ENCODE measurements at regions not wholly inside any gene's neighbourhood (a gene's known extent, or its start where the extent isn't known, plus 50 kb on each side); places are given as distances from the start of the nearest gene placed in this dataset.

DNA sequence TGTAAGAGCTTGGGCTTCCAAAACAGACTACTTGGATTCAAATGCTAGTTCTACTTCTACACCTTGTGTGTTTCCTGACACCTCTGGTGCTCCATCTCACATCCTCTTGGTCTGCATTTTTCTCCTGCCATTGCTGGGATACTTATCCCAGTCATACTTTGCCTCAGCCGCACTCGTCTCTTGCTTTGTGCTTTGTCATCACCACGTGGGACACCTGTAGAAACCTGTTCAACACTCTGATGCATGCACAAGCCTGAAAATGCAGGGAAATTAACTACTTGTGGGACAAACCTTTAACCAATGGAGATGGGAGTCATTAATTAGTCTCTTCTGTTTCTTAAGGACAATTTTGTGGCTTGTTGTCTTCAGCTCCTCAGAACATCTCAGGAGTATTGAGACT is 94.2 kb upstream of the PHYHIPL start:
- TF ChIP-seq, protein P1, sequence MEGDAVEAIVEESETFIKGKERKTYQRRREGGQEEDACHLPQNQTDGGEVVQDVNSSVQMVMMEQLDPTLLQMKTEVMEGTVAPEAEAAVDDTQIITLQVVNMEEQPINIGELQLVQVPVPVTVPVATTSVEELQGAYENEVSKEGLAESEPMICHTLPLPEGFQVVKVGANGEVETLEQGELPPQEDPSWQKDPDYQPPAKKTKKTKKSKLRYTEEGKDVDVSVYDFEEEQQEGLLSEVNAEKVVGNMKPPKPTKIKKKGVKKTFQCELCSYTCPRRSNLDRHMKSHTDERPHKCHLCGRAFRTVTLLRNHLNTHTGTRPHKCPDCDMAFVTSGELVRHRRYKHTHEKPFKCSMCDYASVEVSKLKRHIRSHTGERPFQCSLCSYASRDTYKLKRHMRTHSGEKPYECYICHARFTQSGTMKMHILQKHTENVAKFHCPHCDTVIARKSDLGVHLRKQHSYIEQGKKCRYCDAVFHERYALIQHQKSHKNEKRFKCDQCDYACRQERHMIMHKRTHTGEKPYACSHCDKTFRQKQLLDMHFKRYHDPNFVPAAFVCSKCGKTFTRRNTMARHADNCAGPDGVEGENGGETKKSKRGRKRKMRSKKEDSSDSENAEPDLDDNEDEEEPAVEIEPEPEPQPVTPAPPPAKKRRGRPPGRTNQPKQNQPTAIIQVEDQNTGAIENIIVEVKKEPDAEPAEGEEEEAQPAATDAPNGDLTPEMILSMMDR (conservative IDR thresholded peaks at IDR 0.05 in 1 of 2, IDR thresholded peaks at IDR 0.05 in 1 of 2; ENCODE audit: extremely low read depth in 1 of 2, insufficient read depth in 1 of 2, low read depth in 1 of 2, low read length in 2 of 2) = no peak
- no peak for TF ChIP-seq EZH2 (IDR thresholded peaks at IDR 0.05; ENCODE audit: borderline replicate concordance, low read length)

Data from mammary epithelial cell (primary cell).